Ammon's horn (tissue), 1 donor: ENCODE measurements at regions not wholly inside any gene's neighbourhood (a gene's known extent, or its start where the extent isn't known, plus 50 kb on each side); places are given as distances from the start of the nearest gene placed in this dataset.

ENCODE experiments used
- DNase-seq: peaks from one replicate; pipeline ENCODE4 v3.0.0-alpha.2; 2016; ENCODE audit warnings: low spot score

GRCh38 chr2:164439885-164440284, 181.4 kb downstream of the GRB14 start:
- DNase-seq, result no peak

GRCh38 chr2:164439235-164439634, 182.0 kb downstream of the GRB14 start:
- no peak for DNase-seq

DNA sequence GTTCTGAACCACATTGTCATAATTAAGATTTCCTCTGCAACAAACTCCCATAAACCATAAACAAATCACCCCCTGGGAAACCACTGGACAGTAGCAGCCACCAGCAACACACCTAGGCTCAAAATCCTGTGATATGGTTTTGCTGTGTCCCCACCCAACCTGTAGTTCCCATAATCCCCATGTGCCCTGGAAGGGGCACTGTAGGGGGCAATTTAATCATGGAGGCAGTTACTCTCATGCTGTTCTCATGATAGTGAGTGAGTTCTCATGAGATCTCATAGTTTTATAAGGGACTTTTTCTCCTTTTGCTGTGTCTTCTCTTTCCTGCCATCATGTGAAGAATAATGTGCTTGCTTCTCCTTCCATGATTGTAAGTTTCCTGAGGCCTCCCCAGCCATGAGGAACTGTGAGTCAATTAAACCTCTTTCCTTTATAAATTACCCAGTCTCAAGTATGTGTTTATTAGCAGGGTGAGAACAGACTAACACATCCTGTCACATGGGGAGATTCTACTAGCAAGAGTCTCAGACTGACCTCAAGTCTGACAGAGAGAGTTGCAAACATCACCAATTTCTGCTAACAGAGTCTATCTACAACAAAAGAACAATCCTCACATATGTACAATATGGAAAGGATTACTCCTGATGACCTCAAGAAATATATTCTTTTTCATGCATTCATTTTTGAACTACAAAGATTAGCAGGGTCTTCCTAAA, 182.6 kb downstream of the GRB14 start:
- no peak for DNase-seq

DNA sequence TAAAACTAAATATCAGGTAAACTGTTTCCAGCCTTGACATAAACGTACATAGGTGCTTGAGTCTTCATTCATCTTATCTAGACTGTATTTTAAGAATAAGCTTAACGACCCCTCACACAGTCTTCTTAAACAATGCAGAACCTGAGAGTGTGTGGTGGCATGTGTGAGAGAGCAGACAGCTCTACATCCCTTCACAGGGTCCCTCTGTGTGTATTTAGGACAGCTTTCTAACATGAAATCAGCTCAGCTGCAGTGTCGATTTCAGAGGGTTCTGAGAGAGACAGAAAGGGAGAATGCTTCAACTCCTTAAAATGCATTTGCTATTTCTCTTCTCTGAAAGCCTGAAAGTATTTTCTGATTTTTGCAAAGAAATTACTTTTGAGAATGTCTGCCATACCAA, 185.2 kb downstream of the GRB14 start:
- no peak for DNase-seq

DNA sequence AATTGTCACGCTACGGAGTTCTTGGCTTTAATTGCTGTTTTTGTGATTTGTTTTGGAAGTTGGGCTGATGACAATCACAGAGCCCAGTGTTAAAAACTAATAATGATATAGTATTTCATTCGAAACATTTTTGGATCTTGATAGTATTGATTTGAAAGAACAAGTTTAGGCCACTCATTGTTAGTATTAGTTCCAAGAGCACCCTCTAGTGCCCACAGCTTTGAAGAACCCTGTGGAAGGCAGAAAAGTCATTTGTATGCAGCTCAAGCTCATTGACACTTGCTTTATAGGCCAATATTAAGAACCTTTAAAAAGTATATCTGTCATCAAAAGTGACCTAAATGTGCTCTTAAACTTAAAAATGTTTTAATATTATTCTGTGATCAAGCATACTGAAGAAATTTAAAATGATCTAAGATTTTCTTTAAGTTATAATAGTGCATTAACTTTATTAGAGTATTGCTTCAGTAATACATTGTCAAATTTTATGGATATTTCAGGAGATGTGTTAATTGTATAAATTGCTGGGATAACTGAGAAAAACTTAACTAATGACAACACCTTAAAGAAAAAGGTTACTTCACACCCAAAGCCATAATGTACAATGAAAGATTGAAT, 191.0 kb downstream of the GRB14 start:
- DNase-seq, result peak; percentile 74

DNA sequence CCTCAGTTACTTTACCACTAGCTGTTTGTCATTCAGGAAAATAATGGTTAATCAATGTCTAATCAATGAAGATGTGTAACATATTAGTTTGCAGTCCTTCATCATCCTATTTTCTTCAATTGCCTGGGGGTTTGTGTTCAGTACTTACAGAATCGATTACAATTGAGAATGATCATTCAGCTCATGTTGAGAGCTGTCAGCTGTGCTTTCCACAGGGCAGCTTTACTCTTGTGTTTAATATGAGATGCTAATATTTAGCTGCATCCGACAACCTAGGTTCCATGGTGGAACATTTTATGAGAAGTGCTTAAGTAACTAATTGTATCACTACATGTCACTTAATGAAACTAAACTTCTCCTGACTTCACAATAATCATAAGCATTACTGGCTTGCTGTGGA, 191.9 kb downstream of the GRB14 start:
- no peak for DNase-seq

- no peak for DNase-seq
Measured at GRCh38 chr2:164427111-164427510, 194.2 kb downstream of the GRB14 start.

GRCh38 chr2:164420787-164421186, 200.5 kb downstream of the GRB14 start:
- DNase-seq, result no peak

DNA sequence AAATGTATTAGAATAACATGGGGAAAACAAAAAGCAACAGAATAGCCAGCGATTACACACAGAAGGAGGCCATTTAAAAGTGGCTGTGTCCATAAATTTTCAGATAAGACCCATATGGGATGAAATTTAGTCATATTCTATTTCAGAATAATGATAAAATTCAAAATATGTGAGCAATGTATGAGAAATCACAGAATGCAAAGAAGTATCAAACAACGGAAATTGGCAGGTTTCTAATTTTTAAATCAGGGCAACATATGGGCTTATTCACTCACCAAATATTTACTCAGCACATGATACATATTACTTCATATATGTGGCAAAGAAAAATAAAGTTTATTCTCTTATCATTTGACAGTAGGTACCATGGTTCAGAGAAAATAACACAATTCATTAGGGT, 208.5 kb downstream of the GRB14 start:
- no peak for DNase-seq

DNA sequence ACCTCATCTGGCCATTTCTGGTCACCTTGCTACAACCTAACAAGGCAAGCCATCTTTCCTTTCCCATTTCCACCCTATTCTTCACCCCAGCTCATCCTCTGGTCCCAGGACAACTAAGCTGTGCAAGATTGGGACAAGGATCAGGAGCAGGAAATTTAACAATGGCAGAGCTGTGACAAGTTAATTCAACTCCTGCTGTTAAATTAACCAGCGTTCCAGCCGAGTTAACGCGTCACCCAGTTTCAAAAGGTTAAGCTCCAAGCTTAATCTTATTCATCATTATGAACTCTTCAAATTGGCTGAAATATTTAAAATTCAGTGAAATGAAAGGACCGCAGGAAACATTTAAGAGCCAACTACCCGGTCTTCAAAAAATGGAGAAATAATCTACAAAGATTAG, 231.9 kb downstream of the GRB14 start:
- no peak for DNase-seq

- DNase-seq, result no peak
Measured at GRCh38 chr2:164388511-164388910, 232.8 kb downstream of the GRB14 start.

GRCh38 chr2:164386231-164386630, 235.1 kb downstream of the GRB14 start:
- no peak for DNase-seq

- DNase-seq, result no peak
Measured at GRCh38 chr2:164384434-164384833, 236.8 kb downstream of the GRB14 start.

GRCh38 chr2:164371916-164372315, 249.4 kb downstream of the GRB14 start:
- DNase-seq, result no peak

GRCh38 chr2:164369366-164369765, 251.9 kb downstream of the GRB14 start:
- no peak for DNase-seq

GRCh38 chr2:164368896-164369295, 252.4 kb downstream of the GRB14 start:
- DNase-seq, result no peak

- DNase-seq, result no peak
Measured at GRCh38 chr2:164363646-164364045, 257.6 kb downstream of the GRB14 start.

GRCh38 chr2:164351536-164351935, 269.7 kb downstream of the GRB14 start:
- no peak for DNase-seq

GRCh38 chr2:164335947-164336346, 285.3 kb downstream of the GRB14 start:
- DNase-seq, result no peak

DNA sequence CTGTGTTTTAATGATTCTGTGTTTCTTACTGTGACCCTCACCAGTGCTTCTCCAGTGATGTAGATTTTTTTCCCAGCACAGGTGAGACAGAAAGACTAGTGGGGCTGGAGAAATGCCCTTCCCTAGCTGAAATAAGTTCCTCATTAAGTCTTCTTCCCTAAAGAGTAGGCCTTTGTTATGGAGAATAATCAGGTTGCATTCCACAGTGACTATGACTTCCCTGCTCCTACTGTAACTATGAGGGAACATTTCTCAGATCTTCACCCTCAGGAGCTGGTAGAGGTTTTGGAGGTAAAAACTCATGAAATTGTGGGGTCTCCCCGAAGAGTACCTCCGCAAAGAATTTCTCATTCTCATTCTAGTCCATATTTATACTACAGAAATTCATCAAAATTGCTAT, 286.2 kb downstream of the GRB14 start:
- no peak for DNase-seq

GRCh38 chr2:164328310-164328709, 293.0 kb downstream of the GRB14 start:
- DNase-seq, result no peak

DNA sequence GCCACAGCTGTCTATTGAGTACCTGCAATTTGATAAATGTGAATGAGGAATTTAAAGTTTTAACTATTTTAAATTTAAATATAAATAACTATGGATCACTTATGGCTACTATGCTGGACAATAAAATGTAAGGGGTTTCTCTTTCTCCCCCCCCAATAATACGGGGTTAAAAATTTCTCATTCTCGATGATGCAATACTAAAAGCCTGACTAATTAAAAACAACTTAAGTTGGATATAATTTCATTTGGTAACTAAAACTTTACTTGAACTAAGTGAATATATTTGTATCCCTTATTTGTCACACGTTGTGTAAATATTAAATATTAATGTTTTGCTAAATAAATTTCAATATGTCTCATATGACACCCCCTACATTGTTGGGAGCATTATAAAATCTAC, 297.3 kb downstream of the GRB14 start:
- no peak for DNase-seq

GRCh38 chr2:164314148-164314547, 307.1 kb downstream of the GRB14 start:
- peak; percentile 2 for DNase-seq

DNA sequence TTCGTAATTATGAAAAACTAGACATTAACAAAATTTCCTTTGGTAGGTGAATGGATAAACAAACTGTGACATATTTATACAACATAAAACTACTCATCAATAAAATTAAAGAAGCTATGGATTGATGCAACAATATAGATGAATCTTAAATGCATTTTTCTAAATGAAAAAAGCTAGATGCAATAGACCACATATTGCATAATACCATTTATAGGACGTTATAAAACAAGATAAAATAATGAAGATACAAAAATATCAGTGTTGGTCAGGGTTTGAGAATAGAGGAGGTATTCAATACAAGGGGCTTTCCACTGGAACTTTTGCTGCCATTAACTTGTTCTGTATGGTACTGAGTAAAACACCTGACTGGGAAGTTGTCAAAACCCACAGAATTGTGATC, 314.4 kb downstream of the GRB14 start:
- DNase-seq, result no peak
